ENCODE measurements at regions not wholly inside any gene's neighbourhood (a gene's known extent, or its start where the extent isn't known, plus 50 kb on each side); places are given as distances from the start of the nearest gene placed in this dataset.

- no peaks in the 10 kb centered on the region for H3K9me3 ChIP-seq (ENCODE audit: control extremely low read depth in 1 of 3, control insufficient read depth in 2 of 3, insufficient read depth in 1 of 3, low read length in 2 of 3)
- WGBS (ENCODE audit: insufficient coverage) = no CpG with 5 or more reads among the region's 3 CpGs
- H4K20me1 ChIP-seq (ENCODE audit: control insufficient read depth, insufficient read depth, low read length, poor library complexity, severe bottlenecking) = no peaks in the 10 kb centered on the region
- ChIA-PET CTCF (no interaction called here), POLR2A (no interaction called here)
- Mint-ChIP-seq H3K4me3 (no peak overlapping the region), H3K27me3 (no peaks in the 10 kb centered on the region), H3K9me3 (ENCODE audit: insufficient read depth) (no peaks in the 10 kb centered on the region), H3K4me1 (no peaks in the 10 kb centered on the region), H3K27ac (no peak overlapping the region)
- no peaks in the 10 kb centered on the region for H3K4me1 ChIP-seq (ENCODE audit: control insufficient read depth in 2 of 2, insufficient read depth in 2 of 2, low read length in 2 of 2)
- no peaks in the 10 kb centered on the region for H3K36me3 ChIP-seq (replicated peaks in 1 of 2; ENCODE audit: control extremely low read depth in 1 of 2, control insufficient read depth in 1 of 2, extremely low read depth in 1 of 2, insufficient read depth in 2 of 2, low read length in 1 of 2)
- no peaks in the 10 kb centered on the region for H3K27me3 ChIP-seq (replicated peaks in 1 of 4; ENCODE audit: control extremely low read depth in 1 of 4, control insufficient read depth in 3 of 4, insufficient read depth in 4 of 4, low read length in 3 of 4)
- H3K4me2 ChIP-seq (replicated peaks; ENCODE audit: low read depth, low read length, poor library complexity, severe bottlenecking) = no peak overlapping the region
- intact Hi-C loops (cut with micrococcal nuclease) = no loop called here
- no peak overlapping the region for H3K27ac ChIP-seq (ENCODE audit: low read length in 2 of 2)
- H3K79me2 ChIP-seq (ENCODE audit: control insufficient read depth, insufficient read depth, low read length) = no peaks in the 10 kb centered on the region
- TF ChIP-seq EZH2 (IDR thresholded peaks at IDR 0.05; ENCODE audit: borderline replicate concordance, insufficient read depth, low read depth, low read length, poor library complexity, severe bottlenecking) (no peak), CTCF (IDR thresholded peaks at IDR 0.05) (no peak)
- no peak overlapping the region for H2AFZ ChIP-seq (ENCODE audit: insufficient read depth, low read depth, low read length, poor library complexity, severe bottlenecking)
- DNase-seq (no peak), ATAC-seq (ENCODE audit: low read depth) (no peak)
- H3K4me3 ChIP-seq (ENCODE audit: control extremely low read depth in 1 of 5, extremely low read depth in 1 of 5, insufficient read depth in 1 of 5, low read depth in 2 of 5, low read length in 4 of 5) = no peak overlapping the region
- no peak overlapping the region for H3K9ac ChIP-seq (ENCODE audit: low read length)
Observed at GRCh38 chrX:26375346-26375745, 159.4 kb downstream of the MAGEB5 start.

GRCh38 chrX:26373829-26374228 is 157.9 kb downstream of the MAGEB5 start:
- Mint-ChIP-seq H3K4me1 (no peaks in the 10 kb centered on the region), H3K9me3 (ENCODE audit: insufficient read depth) (no peaks in the 10 kb centered on the region), H3K27me3 (no peaks in the 10 kb centered on the region), H3K4me3 (no peak overlapping the region), H3K27ac (no peak overlapping the region)
- Histone ChIP-seq H2AFZ (ENCODE audit: insufficient read depth, low read depth, low read length, poor library complexity, severe bottlenecking) (no peak overlapping the region), H3K4me2 (replicated peaks; ENCODE audit: low read depth, low read length, poor library complexity, severe bottlenecking) (no peak overlapping the region), H3K9me3 (ENCODE audit: control extremely low read depth in 1 of 3, control insufficient read depth in 2 of 3, insufficient read depth in 1 of 3, low read length in 2 of 3) (no peaks in the 10 kb centered on the region), H4K20me1 (ENCODE audit: control insufficient read depth, insufficient read depth, low read length, poor library complexity, severe bottlenecking) (no peaks in the 10 kb centered on the region), H3K9ac (ENCODE audit: low read length) (no peak overlapping the region), H3K27me3 (replicated peaks in 1 of 4; ENCODE audit: control extremely low read depth in 1 of 4, control insufficient read depth in 3 of 4, insufficient read depth in 4 of 4, low read length in 3 of 4) (no peaks in the 10 kb centered on the region), H3K4me1 (ENCODE audit: control insufficient read depth in 2 of 2, insufficient read depth in 2 of 2, low read length in 2 of 2) (no peaks in the 10 kb centered on the region), H3K79me2 (ENCODE audit: control insufficient read depth, insufficient read depth, low read length) (no peaks in the 10 kb centered on the region), H3K27ac (ENCODE audit: low read length in 2 of 2) (no peak overlapping the region), H3K36me3 (replicated peaks in 1 of 2; ENCODE audit: control extremely low read depth in 1 of 2, control insufficient read depth in 1 of 2, extremely low read depth in 1 of 2, insufficient read depth in 2 of 2, low read length in 1 of 2) (no peaks in the 10 kb centered on the region), H3K4me3 (ENCODE audit: control extremely low read depth in 1 of 5, extremely low read depth in 1 of 5, insufficient read depth in 1 of 5, low read depth in 2 of 5, low read length in 4 of 5) (no peak overlapping the region)
- ATAC-seq (ENCODE audit: low read depth) = no peak
- POLR2A ChIA-PET = no interaction called here
- 100% methylated on average over 1 of the region's 5 CpGs for WGBS (ENCODE audit: insufficient coverage)
- no peak for TF ChIP-seq EZH2 (IDR thresholded peaks at IDR 0.05; ENCODE audit: borderline replicate concordance, insufficient read depth, low read depth, low read length, poor library complexity, severe bottlenecking)
- no peak for TF ChIP-seq CTCF (IDR thresholded peaks at IDR 0.05)
- DNase-seq = no peak
- CTCF ChIA-PET = no interaction called here
- intact Hi-C loops (cut with micrococcal nuclease) = no loop called here
